AG10803 (cell line): ENCODE measurements at regions not wholly inside any gene's neighbourhood (a gene's known extent, or its start where the extent isn't known, plus 50 kb on each side); places are given as distances from the start of the nearest gene placed in this dataset.

Experiments used
- DNase-seq: peaks from one replicate; pipeline ENCODE4 v3.0.0; 2010; ENCODE audit warnings: low read depth
- H3K4me3 ChIP-seq: 2 replicates; pipeline ENCODE4 v1.5.1; 2011; ENCODE audit warnings: mild to moderate bottlenecking, low read length, control low read depth
- CTCF ChIP-seq: conservative IDR thresholded peaks from 2 replicates; pipeline ENCODE4 v1.5.1; 2011; ENCODE audit warnings: mild to moderate bottlenecking, low read length, control low read depth, inconsistent platforms

DNA sequence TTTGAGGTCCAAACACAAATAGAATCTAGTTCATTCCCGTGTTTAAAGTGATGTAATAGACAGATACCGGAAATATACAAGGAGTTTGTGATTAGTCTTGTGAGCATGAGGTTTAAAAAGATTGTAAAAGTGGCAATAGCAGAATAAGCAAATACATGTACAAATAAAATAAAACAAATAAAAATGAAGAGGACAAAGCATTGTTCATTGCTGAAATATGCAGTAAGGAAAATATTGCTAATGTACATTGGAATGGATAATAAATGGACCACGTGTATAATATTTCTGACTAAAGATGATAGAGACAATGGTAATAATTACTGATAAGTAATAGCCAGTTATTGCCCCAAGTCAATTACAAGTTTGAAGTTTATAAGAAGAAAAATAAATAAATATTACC lies 75.6 kb upstream of the RTL1 start:
- TF ChIP-seq CTCF = no peak
- H3K4me3 ChIP-seq = no peak overlapping the region
- no peak for DNase-seq

GRCh38 chr14:100979780-100980179 lies 76.3 kb upstream of the RTL1 start:
- H3K4me3 ChIP-seq = no peak overlapping the region
- no peak for TF ChIP-seq CTCF
- DNase-seq = peak; percentile 68

GRCh38 chr14:100980823-100981222 lies 77.3 kb upstream of the RTL1 start:
- DNase-seq = no peak
- no peak overlapping the region for H3K4me3 ChIP-seq
- no peak for TF ChIP-seq CTCF

GRCh38 chr14:100981809-100982208 lies 78.3 kb upstream of the RTL1 start:
- H3K4me3 ChIP-seq = no peak overlapping the region
- DNase-seq = no peak
- no peak for TF ChIP-seq CTCF

- H3K4me3 ChIP-seq = no peak overlapping the region
- TF ChIP-seq CTCF = no peak
- no peak for DNase-seq
Observed at GRCh38 chr14:100982353-100982752, 78.8 kb upstream of the RTL1 start.

GRCh38 chr14:100982762-100983161 lies 79.2 kb upstream of the RTL1 start:
- no peak overlapping the region for H3K4me3 ChIP-seq
- no peak for TF ChIP-seq CTCF
- no peak for DNase-seq

DNA sequence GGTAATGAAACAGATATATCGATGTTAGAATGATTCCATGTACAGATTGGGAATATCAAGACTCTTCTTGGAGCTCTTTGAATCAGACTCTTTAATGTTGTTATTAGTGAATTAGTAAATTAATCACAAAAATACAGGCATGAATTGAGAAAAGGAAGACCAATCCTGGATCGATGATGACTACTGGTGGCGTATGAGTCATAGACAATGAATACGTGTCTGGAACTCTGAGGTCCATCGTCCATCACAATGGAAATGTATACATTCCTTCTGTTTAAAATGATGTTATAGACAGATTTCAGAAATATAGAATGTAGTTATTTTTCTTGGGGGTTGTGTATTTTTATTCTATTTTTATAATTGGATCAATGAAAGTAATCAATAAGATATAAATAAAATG lies 80.2 kb upstream of the RTL1 start:
- H3K4me3 ChIP-seq = no peak overlapping the region
- TF ChIP-seq CTCF = no peak
- DNase-seq = no peak
